ENCODE measurements at regions not wholly inside any gene's neighbourhood (a gene's known extent, or its start where the extent isn't known, plus 50 kb on each side); places are given as distances from the start of the nearest gene placed in this dataset.
"Not testable (repeated sequence)": the region's sequence is repeated elsewhere in the genome, so short reads cannot be mapped to it uniquely, and the experiment has no call there.

DNA sequence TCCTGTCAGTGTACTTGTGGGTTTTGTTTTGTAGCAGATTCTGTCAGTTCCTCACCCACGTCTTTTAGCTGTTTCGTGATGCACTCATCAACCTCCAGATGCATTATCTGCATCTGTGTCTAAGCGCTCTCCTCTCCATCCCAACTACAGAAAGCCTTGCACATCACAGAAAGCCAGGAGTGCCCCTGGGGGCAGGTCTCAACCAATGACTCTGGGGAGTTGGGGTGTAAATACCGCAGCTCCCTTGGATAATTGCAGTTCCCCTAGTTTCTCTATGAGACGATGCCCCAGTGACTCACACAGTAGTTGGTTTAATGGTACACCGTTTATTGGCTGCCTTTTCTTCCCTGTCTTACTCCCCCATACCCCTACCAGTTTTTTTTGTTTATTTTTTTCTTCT lies 158.1 kb downstream of the SOX4 start:
- Histone ChIP-seq H3K27me3 (ENCODE audit: control insufficient read depth, insufficient read depth, low read length) (no peaks in the 10 kb centered on the region), H3K4me3 (ENCODE audit: low read depth, low read length) (no peak overlapping the region), H3K36me3 (ENCODE audit: control insufficient read depth, insufficient read depth, low read length) (no peaks in the 10 kb centered on the region)
- DNase-seq (ENCODE audit: low read depth) (no peak), FAIRE-seq (no peak)
- TF ChIP-seq, protein P1, sequence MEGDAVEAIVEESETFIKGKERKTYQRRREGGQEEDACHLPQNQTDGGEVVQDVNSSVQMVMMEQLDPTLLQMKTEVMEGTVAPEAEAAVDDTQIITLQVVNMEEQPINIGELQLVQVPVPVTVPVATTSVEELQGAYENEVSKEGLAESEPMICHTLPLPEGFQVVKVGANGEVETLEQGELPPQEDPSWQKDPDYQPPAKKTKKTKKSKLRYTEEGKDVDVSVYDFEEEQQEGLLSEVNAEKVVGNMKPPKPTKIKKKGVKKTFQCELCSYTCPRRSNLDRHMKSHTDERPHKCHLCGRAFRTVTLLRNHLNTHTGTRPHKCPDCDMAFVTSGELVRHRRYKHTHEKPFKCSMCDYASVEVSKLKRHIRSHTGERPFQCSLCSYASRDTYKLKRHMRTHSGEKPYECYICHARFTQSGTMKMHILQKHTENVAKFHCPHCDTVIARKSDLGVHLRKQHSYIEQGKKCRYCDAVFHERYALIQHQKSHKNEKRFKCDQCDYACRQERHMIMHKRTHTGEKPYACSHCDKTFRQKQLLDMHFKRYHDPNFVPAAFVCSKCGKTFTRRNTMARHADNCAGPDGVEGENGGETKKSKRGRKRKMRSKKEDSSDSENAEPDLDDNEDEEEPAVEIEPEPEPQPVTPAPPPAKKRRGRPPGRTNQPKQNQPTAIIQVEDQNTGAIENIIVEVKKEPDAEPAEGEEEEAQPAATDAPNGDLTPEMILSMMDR (IDR thresholded peaks at IDR 0.05; ENCODE audit: insufficient read depth, low read length, severe bottlenecking), result no peak

DNA sequence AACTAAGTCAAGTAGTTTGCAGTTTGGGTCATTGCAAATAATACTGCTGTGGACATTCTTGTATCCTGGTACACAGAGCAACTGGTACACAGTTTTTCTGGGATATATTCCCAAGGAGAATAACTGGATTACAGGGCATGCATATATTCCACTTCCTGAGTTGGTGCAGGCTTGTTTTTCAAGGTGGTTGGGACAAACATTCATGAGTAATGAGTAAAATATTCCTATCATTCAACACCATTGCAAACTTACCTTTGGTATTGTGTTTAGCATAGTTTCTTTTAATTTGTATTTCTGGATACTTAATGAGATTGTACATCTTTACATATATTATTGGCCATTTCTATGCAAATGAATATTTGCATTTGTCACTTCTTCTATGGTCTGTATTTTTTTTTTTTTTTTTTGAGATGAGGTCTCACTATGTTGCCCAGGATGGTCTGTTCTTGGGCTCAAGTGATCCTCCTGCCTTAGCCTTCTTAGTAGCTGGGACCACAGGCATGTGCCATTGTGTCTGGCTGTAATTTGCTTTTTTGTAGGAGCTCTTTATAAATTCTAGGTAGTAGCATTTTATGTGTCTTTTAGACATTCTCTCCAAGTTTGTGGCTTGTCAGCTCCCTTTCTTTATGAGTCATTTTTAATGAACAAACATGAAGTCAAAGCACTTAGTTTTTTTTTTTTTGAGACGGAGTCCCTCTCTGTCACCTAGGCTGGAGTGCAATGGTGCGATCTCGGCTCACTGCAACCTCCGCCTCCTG lies 158.7 kb downstream of the SOX4 start:
- Histone ChIP-seq H3K27me3 (ENCODE audit: control insufficient read depth, insufficient read depth, low read length) (no peaks in the 10 kb centered on the region), H3K36me3 (ENCODE audit: control insufficient read depth, insufficient read depth, low read length) (no peaks in the 10 kb centered on the region), H3K4me3 (ENCODE audit: low read depth, low read length) (no peak overlapping the region)
- FAIRE-seq (no peak), DNase-seq (ENCODE audit: low read depth) (peak; percentile 82)
- TF ChIP-seq, protein P1 (IDR thresholded peaks at IDR 0.05; ENCODE audit: insufficient read depth, low read length, severe bottlenecking), result no peak

DNA sequence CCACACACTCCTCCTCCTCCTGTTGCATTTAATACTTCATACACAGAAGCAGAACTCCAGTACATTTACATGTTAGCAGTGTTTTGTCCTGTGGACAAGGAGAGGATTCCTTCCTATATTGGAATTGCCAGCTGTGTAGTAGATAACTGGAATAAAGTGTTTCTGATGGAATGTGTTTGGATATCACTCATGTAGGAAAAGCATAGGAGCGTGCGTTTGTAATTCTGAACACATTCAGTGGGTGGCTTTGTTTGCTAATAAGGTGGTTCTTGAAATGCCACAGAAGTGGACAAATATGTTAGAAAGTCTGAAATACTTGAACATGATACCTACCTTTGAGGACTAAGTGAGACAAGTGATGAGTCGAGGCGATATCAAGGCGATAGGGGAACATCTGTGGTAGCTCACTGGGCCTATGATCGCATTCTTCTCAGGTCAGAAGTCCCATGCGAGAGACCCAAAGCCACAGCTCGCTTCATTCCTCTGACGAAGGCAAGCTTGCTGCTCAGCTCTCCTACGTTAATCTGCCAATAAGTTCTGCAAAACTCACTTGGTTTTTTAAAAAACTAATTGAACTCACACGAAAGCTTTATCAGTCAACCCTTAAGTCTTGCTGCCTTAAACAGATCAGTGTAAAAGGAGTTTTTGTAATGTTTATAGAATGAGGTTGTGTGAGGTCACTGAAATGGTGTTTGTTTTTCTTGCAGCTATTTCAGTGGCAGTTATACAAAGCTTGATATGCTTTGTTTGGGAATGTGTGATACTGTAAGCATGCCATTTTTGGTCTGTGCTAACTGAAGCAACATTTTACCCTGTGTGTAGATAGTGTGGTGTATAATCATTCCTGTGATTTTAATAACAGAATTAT lies 159.9 kb downstream of the SOX4 start:
- no peaks in the 10 kb centered on the region for H3K27me3 ChIP-seq (ENCODE audit: control insufficient read depth, insufficient read depth, low read length)
- DNase-seq (ENCODE audit: low read depth), result peak; percentile 53
- FAIRE-seq, result peak; percentile 52
- H3K36me3 ChIP-seq (ENCODE audit: control insufficient read depth, insufficient read depth, low read length), result no peaks in the 10 kb centered on the region
- TF ChIP-seq, protein P1 (IDR thresholded peaks at IDR 0.05; ENCODE audit: insufficient read depth, low read length, severe bottlenecking), result no peak
- H3K4me3 ChIP-seq (ENCODE audit: low read depth, low read length), result no peak overlapping the region

DNA sequence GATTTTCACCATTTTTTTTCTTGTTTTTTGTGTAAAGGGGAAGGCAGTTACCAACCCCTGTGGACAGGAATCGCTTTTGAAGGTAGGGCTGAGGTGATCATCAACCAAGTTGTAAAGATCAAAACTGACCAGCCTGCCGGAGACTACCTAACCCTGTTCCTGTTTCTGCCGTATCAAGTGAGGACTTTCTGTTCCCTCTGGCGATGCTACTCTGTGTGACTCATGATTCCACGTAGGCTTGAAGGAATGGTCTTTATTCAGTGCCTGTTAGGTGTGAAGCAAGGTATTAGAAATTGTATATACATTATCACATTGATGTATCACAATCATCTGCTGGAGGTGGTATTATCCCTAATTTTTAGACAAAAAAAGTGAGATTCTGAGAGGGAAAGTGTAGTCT lies 161.3 kb downstream of the SOX4 start:
- peak; percentile 98 for DNase-seq (ENCODE audit: low read depth)
- no peak for FAIRE-seq

DNA sequence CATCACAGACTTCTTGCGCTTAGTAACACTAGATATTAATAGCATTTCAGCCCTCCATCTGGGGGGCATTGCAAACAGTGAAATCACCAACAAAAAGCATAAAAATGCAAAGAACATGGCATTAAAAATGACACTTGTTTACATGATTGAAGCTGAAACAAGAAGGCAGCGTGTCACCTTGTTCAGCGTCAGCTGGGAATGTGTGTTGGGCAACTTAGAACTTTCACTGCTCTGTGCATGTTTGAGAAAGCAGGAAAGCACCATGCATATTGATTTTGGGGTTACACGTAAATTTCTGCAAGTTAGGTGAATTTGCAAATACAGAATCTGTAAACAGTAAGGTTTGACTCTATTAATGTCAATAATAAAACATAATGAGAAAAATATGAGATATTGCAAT lies 162.9 kb downstream of the SOX4 start:
- FAIRE-seq (no peak), DNase-seq (ENCODE audit: low read depth) (no peak)
- no peaks in the 10 kb centered on the region for H3K36me3 ChIP-seq (ENCODE audit: control insufficient read depth, insufficient read depth, low read length)

More for the DNA sequence above, 161.3 kb downstream of the SOX4 start:
- H3K36me3 ChIP-seq (ENCODE audit: control insufficient read depth, insufficient read depth, low read length), result no peaks in the 10 kb centered on the region
- H3K4me3 ChIP-seq (ENCODE audit: low read depth, low read length), result no peak overlapping the region
- no peaks in the 10 kb centered on the region for H3K27me3 ChIP-seq (ENCODE audit: control insufficient read depth, insufficient read depth, low read length)
- TF ChIP-seq, protein P1 (IDR thresholded peaks at IDR 0.05; ENCODE audit: insufficient read depth, low read length, severe bottlenecking), result no peak

DNA sequence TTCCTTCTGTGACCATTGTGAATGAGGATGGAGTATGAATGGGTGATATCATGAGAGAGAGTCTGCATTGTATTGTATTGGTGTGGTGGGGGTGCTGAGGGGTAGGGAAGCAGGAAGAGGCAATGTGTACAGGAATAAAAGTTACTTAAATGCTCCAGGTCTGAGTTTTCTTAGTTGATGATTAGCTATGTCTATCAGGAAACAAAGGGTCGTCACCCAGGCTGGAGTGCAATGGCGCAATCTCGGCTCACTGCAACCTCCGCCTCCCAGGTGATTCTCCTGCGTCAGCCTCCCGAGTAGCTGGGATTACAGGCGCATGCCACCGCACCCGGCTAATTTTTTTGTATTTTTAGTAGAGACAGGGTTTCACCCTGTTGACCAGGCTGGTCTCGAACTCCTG lies 163.8 kb downstream of the SOX4 start:
- not testable (repeated sequence) for H3K4me3 ChIP-seq (ENCODE audit: low read depth, low read length); DNase-seq (ENCODE audit: low read depth); H3K27me3 ChIP-seq (ENCODE audit: control insufficient read depth, insufficient read depth, low read length); H3K36me3 ChIP-seq (ENCODE audit: control insufficient read depth, insufficient read depth, low read length); FAIRE-seq

More for the DNA sequence above, 162.9 kb downstream of the SOX4 start:
- H3K27me3 ChIP-seq (ENCODE audit: control insufficient read depth, insufficient read depth, low read length), result no peaks in the 10 kb centered on the region
- H3K4me3 ChIP-seq (ENCODE audit: low read depth, low read length), result no peak overlapping the region
- TF ChIP-seq, protein P1 (IDR thresholded peaks at IDR 0.05; ENCODE audit: insufficient read depth, low read length, severe bottlenecking), result no peak

Data from bronchial epithelial cell (primary cell).